GM21576 (cell line): ENCODE measurements at regions not wholly inside any gene's neighbourhood (a gene's known extent, or its start where the extent isn't known, plus 50 kb on each side); places are given as distances from the start of the nearest gene placed in this dataset.
"Not testable (repeated sequence)": the region's sequence is repeated elsewhere in the genome, so short reads cannot be mapped to it uniquely, and the experiment has no call there.

Experiments
- ATAC-seq: cut with Tn5 transposase; IDR thresholded peaks from one replicate; pipeline ENCODE4 v1.9.1; 2021; ENCODE audit warnings: mild to moderate bottlenecking, moderate library complexity; ENCODE audit not compliant: unreplicated experiment

DNA sequence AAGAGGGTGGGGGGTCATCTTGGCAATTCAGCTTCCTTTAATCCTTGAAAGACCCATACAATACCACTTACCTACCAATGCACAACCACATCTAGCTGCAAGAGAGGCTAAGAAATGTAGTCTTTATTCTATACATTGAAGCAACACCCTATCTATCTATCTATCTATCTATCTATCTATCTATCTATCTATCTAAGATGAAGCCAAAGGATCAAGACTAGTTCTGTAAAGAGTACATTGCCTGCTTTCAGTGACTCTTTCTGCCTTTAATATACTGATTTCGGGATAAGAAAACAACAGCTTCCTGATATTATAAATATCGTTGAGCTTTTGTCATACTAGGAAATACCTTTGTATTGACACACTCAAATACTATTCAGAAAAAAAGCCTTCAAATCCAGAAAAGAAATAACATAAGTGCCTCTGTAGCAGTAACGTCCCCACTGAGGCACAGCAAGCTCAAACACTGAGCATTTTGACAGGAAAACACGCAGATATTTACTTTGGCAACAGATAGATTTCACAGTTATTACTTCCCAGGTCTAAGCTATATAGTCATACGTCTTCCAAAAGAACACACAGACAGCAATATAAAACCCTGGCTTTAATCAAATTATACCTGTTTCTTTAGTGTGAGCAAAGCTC lies 139.4 kb upstream of the SERTAD2 start:
- ATAC-seq: no peak

- ATAC-seq: no peak
Observed at GRCh38 chr2:64793701-64794100, 140.0 kb upstream of the SERTAD2 start.

GRCh38 chr2:64794426-64794995 lies 140.8 kb upstream of the SERTAD2 start:
- no peak for ATAC-seq

GRCh38 chr2:64795024-64795592 lies 141.4 kb upstream of the SERTAD2 start:
- ATAC-seq: no peak

- ATAC-seq: no peak
Observed at GRCh38 chr2:64796926-64797325, 143.2 kb upstream of the SERTAD2 start.

GRCh38 chr2:64797881-64798575 lies 144.3 kb upstream of the SERTAD2 start:
- no peak for ATAC-seq

- ATAC-seq: no peak
Observed at GRCh38 chr2:64799592-64800252, 146.0 kb upstream of the SERTAD2 start.

- ATAC-seq: no peak
Observed at GRCh38 chr2:64803776-64804175, 150.1 kb upstream of the SERTAD2 start.

GRCh38 chr2:64804651-64805050 lies 150.9 kb upstream of the SERTAD2 start:
- ATAC-seq: no peak

DNA sequence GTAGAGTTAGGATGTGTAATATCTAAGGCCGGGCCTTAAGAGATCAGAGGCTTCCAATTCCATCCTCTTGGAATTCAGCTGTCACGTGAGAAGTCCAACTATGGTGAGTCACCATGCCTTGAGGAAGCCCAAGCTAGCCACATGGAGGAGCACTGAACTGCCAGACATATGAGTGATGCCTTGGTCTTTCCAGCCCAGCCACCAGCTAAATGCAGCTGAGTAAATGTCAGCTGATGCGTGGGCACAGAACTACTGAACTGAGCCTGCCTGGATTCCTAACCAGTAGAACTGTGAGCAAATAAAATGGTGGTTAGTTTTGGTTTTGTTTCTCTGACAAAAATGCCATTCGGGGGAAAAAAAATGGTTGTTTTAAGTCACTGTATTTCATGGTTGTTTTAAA lies 153.7 kb upstream of the SERTAD2 start:
- ATAC-seq: no peak

DNA sequence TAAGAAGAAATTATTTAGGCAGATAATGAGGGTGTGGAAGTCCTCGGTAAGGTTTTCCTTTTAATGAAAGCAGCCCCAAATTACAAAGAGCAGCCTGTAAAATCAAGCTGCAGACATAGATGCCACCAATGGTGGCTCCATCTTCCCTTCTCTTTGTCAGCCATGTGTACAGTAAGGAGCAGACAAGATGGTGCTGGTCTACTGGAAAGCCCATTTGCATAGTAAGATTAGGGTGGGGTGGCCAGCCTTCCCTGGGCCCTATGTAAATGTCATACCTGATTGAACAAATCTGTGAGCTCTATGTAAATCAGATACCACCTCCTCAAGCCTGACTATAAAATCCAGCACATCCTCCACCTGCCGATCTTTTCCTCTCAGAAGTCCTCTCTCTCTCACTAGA lies 154.4 kb upstream of the SERTAD2 start:
- ATAC-seq: no peak

DNA sequence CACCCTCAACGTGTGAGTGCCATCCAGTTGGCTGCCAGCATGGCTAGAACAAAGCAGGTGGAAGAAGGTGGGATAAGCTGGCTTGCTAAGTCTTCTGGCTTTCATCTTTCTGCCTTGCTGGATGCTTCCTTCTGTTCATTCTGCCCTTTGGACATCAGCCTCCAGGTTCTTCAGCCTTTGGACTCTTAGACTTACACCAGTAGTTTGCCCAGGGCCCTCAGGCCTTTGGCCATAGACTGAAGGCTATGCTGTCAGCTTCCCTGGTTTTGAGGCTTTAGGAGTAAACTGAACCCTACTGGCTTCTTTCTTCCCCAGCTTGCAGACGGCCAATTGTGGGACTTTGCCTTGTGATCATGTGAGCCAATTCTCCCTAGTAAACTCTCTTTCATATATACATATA lies 155.0 kb upstream of the SERTAD2 start:
- no peak for ATAC-seq

DNA sequence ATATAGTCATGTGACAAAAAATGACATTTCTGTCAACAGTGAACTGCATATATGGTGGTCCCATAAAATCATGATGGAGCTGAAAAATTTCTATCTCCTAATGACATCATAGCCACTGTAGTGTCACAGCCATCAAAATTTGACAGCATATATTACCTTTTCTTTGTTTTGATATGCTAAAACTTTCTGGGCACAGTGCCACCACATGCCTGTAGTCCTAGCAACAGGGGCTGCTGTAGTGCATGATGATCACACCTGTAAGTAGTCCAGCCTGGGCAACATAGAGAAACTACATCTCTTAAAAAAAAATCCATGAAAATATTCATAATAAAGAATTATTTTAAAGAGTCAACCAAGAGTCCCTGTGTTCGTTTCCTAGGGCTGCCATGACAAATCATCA lies 155.5 kb upstream of the SERTAD2 start:
- ATAC-seq: no peak

GRCh38 chr2:64812285-64812684 lies 158.6 kb upstream of the SERTAD2 start:
- ATAC-seq: no peak

DNA sequence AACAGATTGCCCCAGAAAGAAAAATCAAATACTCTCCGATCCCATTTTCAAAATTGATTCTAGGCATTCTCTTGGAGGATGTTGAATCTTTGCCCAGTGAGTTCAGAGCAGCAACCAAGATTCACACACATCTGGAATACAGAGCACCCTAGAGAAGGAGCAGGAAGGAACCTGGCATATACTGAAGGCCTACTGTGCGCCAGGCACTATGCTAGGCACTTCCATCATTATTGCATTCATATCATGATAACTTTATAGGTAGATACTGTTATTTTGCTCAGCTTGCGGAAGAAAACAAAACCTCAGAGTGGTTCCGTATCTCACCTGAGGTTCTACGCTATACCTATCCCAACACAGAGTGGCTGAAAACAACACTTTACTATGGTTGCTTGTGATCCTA lies 160.3 kb upstream of the SERTAD2 start:
- no peak for ATAC-seq

GRCh38 chr2:64816526-64816925 lies 162.8 kb upstream of the SERTAD2 start:
- not testable (repeated sequence) for ATAC-seq

- no peak for ATAC-seq
Observed at GRCh38 chr2:64817453-64817852, 163.7 kb upstream of the SERTAD2 start.

GRCh38 chr2:64818664-64819060 lies 164.9 kb upstream of the SERTAD2 start:
- ATAC-seq: no peak

GRCh38 chr2:64819361-64819760 lies 165.6 kb upstream of the SERTAD2 start:
- ATAC-seq: peak; percentile 11

GRCh38 chr2:64819774-64820688 lies 166.3 kb upstream of the SERTAD2 start:
- peak; percentile 84 for ATAC-seq
